Prostate gland (tissue), 2 donors: ENCODE measurements at regions not wholly inside any gene's neighbourhood (a gene's known extent, or its start where the extent isn't known, plus 50 kb on each side); places are given as distances from the start of the nearest gene placed in this dataset.

ENCODE experiments used
- CTCF ChIP-seq, 4 experiments: fragments of 200-600 bp in 2 of 4; fragments of 450-650 bp in 2 of 4; sonication (generic) in 2 of 4; IDR thresholded peaks; 1 replicate in 3 of 4; 2 replicates in 1 of 4; pipeline ENCODE4 v1.5.1; 2016 to 2019; ENCODE audit warnings: antibody characterized with exemption in 4 of 4, mild to moderate bottlenecking in 2 of 4, moderate library complexity in 2 of 4
- POLR2A ChIP-seq: fragments of 450-650 bp; IDR thresholded peaks from one replicate; pipeline ENCODE4 v1.6.1; 2016; ENCODE audit warnings: antibody characterized with exemption, mild to moderate bottlenecking

GRCh38 chr12:116466536-116466935, 92.6 kb upstream of the MAP1LC3B2 start:
- TF ChIP-seq CTCF (IDR thresholded peaks at IDR 0.05) (no peak), POLR2A (no peak)
